NT2/D1 (cell line): ENCODE measurements at regions not wholly inside any gene's neighbourhood (a gene's known extent, or its start where the extent isn't known, plus 50 kb on each side); places are given as distances from the start of the nearest gene placed in this dataset.

Experiments
- YY1 ChIP-seq: IDR thresholded peaks from 2 replicates; pipeline ENCODE4 v1.6.1; 2011; ENCODE audit not compliant: insufficient read length, insufficient read depth
- ZNF274 ChIP-seq: IDR thresholded peaks from 2 replicates; pipeline ENCODE4 v1.6.1; 2011; ENCODE audit warnings: mild to moderate bottlenecking, low read depth, low read length

DNA sequence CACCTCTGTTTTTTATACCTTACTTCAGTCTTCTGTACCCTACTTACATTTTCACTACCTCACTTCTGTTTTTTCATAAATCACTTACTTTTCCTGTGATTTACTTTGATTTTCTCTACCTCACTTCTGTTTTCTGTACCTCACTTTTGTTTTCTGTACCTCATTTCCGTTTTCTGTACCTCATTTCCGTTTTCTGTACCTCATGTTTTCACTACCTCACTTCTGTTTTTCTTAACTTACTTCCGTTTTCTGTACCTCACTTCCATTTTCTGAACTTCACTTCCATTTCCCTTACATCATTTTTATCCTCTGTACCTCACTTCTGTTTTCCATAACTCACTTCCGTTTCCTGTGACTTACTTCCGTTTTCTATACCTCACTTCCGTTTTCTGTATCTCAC lies 492.0 kb upstream of the AKR1E2 start:
- TF ChIP-seq ZNF274 (no peak), YY1 (no peak)
